ENCODE measurements at regions not wholly inside any gene's neighbourhood (a gene's known extent, or its start where the extent isn't known, plus 50 kb on each side); places are given as distances from the start of the nearest gene placed in this dataset.

DNA sequence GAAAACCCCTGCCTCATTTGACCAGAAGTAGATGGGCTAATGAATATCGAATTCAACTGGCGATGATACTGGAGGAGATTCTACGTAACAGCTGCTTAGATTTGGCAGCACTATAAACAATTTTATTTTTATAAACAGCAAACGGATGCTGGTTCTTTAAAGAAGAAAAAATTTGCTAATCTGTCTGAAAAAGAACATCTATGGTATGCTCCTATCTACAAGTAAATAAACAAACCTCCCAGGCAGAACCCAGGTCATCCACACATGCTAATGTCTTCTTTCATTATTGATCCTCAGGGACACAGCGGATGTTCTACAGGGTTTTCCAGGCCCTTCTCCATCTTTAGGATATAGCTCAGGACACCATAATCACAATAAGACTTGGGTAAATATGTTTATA is 291.3 kb downstream of the ALDH8A1 start:
- no peak overlapping the region for H3K9ac ChIP-seq (ENCODE audit: insufficient read depth in 1 of 2, low read depth in 2 of 2, low read length in 2 of 2)
- no peak overlapping the region for H3K27ac ChIP-seq (ENCODE audit: extremely low read depth, low read depth, low read length)
- 2% methylated on average over 5 of the region's 5 CpGs for WGBS (ENCODE audit: insufficient coverage, low coverage, missing lambda C conversion rate)
- H3K27me3 ChIP-seq (ENCODE audit: control insufficient read depth in 2 of 2, insufficient read depth in 2 of 2, low read length in 2 of 2) = peaks cover 8 to 18% of the 10 kb centered on the region in 2 experiments; a peak in 3 of 5 replicates
- BruUV-seq (replicated peaks) = no TSS peak
- no peaks in the 10 kb centered on the region for H3K79me2 ChIP-seq (ENCODE audit: control insufficient read depth, insufficient read depth, low read length)
- no peaks in the 10 kb centered on the region for H3K9me1 ChIP-seq (ENCODE audit: control insufficient read depth, insufficient read depth, low read length)
- DNase-seq (ENCODE audit: extremely low read depth in 1 of 4, low spot score in 3 of 4) (no peak), ATAC-seq (no peak), FAIRE-seq (no peak)
- intact Hi-C loops (cut with micrococcal nuclease) (loop anchor here (10.0 kb wide), 1 partner anchor 286 kb away; no protein-coding TSS in a partner anchor), in situ Hi-C loops (cut with MboI) (no loop called here)
- CTCF ChIA-PET (ENCODE audit: low intra/inter-chr PET ratio) = no interaction called here
- no peaks in the 10 kb centered on the region for H3K9me3 ChIP-seq (replicated peaks; ENCODE audit: control insufficient read depth, insufficient read depth, low read depth, low read length)
- no peak overlapping the region for H3K4me2 ChIP-seq (ENCODE audit: insufficient read depth, low read length)
- POLR2A ChIA-PET = no interaction called here
- H4K20me1 ChIP-seq (replicated peaks; ENCODE audit: control insufficient read depth, insufficient read depth, low read length) = no peaks in the 10 kb centered on the region
- H3K36me3 ChIP-seq (ENCODE audit: control insufficient read depth, insufficient read depth, low read length) = no peaks in the 10 kb centered on the region
- no peak overlapping the region for H2AFZ ChIP-seq (ENCODE audit: low read depth, low read length)
- H3K4me3 ChIP-seq = no peak overlapping the region
- TF ChIP-seq POLR2H (tag; IDR thresholded peaks at IDR 0.05; ENCODE audit: low read depth) (no peak), WHSC1 (IDR thresholded peaks at IDR 0.05; ENCODE audit: low read length) (no peak), MCM5 (IDR thresholded peaks at IDR 0.05; ENCODE audit: low read depth) (no peak), KAT2B (IDR thresholded peaks at IDR 0.05; ENCODE audit: low read depth, low read length) (no peak), SAP30 (IDR thresholded peaks at IDR 0.05; ENCODE audit: borderline replicate concordance, insufficient read depth, low read depth, low read length, poor library complexity, severe bottlenecking) (no peak), ZNF212 (CRISPR knock-in tag; IDR thresholded peaks at IDR 0.05) (no peak), PYGO2 (tag; IDR thresholded peaks at IDR 0.05) (no peak), ETS2 (tag; IDR thresholded peaks at IDR 0.05; ENCODE audit: borderline replicate concordance, poor library complexity, severe bottlenecking) (no peak), HCFC1 (IDR thresholded peaks at IDR 0.05; ENCODE audit: low read depth, low read length) (no peak)
- TF ChIP-seq, protein P1, sequence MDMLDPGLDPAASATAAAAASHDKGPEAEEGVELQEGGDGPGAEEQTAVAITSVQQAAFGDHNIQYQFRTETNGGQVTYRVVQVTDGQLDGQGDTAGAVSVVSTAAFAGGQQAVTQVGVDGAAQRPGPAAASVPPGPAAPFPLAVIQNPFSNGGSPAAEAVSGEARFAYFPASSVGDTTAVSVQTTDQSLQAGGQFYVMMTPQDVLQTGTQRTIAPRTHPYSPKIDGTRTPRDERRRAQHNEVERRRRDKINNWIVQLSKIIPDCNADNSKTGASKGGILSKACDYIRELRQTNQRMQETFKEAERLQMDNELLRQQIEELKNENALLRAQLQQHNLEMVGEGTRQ (CRISPR knock-in tag; IDR thresholded peaks at IDR 0.05) = no peak
- TF ChIP-seq, protein P2, sequence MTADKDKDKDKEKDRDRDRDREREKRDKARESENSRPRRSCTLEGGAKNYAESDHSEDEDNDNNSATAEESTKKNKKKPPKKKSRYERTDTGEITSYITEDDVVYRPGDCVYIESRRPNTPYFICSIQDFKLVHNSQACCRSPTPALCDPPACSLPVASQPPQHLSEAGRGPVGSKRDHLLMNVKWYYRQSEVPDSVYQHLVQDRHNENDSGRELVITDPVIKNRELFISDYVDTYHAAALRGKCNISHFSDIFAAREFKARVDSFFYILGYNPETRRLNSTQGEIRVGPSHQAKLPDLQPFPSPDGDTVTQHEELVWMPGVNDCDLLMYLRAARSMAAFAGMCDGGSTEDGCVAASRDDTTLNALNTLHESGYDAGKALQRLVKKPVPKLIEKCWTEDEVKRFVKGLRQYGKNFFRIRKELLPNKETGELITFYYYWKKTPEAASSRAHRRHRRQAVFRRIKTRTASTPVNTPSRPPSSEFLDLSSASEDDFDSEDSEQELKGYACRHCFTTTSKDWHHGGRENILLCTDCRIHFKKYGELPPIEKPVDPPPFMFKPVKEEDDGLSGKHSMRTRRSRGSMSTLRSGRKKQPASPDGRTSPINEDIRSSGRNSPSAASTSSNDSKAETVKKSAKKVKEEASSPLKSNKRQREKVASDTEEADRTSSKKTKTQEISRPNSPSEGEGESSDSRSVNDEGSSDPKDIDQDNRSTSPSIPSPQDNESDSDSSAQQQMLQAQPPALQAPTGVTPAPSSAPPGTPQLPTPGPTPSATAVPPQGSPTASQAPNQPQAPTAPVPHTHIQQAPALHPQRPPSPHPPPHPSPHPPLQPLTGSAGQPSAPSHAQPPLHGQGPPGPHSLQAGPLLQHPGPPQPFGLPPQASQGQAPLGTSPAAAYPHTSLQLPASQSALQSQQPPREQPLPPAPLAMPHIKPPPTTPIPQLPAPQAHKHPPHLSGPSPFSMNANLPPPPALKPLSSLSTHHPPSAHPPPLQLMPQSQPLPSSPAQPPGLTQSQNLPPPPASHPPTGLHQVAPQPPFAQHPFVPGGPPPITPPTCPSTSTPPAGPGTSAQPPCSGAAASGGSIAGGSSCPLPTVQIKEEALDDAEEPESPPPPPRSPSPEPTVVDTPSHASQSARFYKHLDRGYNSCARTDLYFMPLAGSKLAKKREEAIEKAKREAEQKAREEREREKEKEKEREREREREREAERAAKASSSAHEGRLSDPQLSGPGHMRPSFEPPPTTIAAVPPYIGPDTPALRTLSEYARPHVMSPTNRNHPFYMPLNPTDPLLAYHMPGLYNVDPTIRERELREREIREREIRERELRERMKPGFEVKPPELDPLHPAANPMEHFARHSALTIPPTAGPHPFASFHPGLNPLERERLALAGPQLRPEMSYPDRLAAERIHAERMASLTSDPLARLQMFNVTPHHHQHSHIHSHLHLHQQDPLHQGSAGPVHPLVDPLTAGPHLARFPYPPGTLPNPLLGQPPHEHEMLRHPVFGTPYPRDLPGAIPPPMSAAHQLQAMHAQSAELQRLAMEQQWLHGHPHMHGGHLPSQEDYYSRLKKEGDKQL (CRISPR knock-in tag; IDR thresholded peaks at IDR 0.05; ENCODE audit: borderline replicate concordance) = no peak
- H3K4me1 ChIP-seq (replicated peaks in 1 of 2; ENCODE audit: control insufficient read depth in 2 of 2, insufficient read depth in 2 of 2, low read length in 2 of 2) = no peaks in the 10 kb centered on the region
